Left ventricle myocardium superior (tissue), 1 donor: ENCODE measurements at regions not wholly inside any gene's neighbourhood (a gene's known extent, or its start where the extent isn't known, plus 50 kb on each side); places are given as distances from the start of the nearest gene placed in this dataset.
"Not testable (repeated sequence)": the region's sequence is repeated elsewhere in the genome, so short reads cannot be mapped to it uniquely, and the experiment has no call there.

Source experiments
- ATAC-seq: fragments of 200-7000 bp; cut with Tn5 transposase; one replicate; pipeline ENCODE4 v1.9.1; 2020; ENCODE audit warnings: mild to moderate bottlenecking, moderate library complexity
- DNase-seq: peaks from one replicate; pipeline ENCODE4 v3.0.0-alpha.2; 2020
- intact Hi-C: fragments of 100-400 bp; cut with micrococcal nuclease; formaldehyde crosslinking; loops from one replicate; pipeline ENCODE4 v1.11.0; 2022
- donor health status: DM: no; HTN: yes; CAD: no; lungs with severe emphysema.

GRCh38 chr12:92398565-92399309 is 253.1 kb upstream of the BTG1 start:
- intact Hi-C loops = no loop called here
- DNase-seq (no peak), ATAC-seq (peak; percentile 48)

DNA sequence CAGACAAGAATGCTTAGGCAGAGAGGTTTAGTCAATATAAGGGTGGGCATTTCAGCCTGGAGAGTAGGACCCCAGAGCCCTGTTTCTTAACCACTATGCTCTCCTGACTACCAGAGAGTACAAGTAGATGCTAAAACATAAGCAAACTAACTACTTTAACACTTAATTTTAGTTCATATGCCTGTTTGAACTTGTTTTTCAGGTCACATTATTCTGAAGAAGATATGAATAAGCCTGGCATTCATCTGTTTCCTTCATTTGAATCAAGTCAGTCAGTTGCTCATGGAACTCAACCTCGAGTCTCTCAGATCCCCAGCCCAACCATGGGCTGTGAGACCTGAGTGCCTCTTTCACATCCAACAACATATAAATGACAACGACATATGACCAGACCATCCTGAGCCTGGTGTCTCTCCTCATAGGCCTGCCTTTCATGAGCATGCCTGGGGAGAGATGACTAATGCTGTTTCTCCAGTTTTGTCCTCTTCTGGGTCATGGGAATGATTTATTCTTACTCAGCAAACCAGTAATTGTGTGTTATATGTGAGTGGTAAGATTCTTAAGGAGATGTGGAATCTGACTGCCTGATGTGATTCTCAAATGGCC is 251.1 kb upstream of the BTG1 start:
- intact Hi-C loops = no loop called here
- DNase-seq = no peak

DNA sequence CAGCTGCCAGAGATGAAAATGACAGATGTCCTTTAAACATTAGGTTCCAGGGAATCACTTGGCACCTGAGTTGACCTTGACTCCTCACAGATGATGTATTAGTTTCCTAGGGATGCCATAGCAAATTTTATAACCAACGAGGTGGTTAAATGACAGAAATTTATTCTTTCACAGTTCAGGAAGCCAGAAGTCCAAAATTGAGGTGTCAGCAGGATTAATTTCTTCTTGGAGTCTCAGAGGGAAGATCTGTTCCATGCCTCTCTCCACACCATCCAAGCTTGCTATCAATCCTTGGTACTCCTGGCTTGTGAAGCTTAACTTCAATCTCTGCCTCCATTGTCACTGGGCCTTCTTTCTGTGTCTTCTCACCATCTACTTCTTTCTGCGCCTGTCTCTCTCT is 249.7 kb upstream of the BTG1 start:
- no peak for ATAC-seq
- intact Hi-C loops = no loop called here
- no peak for DNase-seq

More for the DNA sequence above, 251.1 kb upstream of the BTG1 start:
- no peak for ATAC-seq

GRCh38 chr12:92394895-92395294 is 249.2 kb upstream of the BTG1 start:
- intact Hi-C loops = no loop called here
- ATAC-seq (no peak), DNase-seq (no peak)

DNA sequence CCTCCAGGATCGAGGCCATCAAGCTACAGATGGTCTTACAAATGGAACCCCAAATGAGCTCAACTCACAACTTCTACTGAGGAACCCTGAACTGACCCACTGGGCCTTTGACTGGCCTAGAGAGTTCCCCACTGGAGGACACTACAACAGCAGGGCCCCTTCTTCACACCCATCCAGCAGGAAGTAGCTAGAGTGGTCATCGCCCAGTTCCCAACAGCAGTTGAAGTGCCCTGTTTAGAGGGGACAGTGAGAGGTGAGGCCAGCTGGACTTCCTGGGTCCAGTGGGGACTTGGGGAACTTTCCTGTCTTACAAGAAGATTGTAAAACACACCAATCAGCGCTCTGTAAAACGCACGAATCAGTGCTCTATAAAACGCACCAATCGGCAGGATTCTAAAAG is 247.9 kb upstream of the BTG1 start:
- no peak for DNase-seq
- intact Hi-C loops = no loop called here
- no peak for ATAC-seq

DNA sequence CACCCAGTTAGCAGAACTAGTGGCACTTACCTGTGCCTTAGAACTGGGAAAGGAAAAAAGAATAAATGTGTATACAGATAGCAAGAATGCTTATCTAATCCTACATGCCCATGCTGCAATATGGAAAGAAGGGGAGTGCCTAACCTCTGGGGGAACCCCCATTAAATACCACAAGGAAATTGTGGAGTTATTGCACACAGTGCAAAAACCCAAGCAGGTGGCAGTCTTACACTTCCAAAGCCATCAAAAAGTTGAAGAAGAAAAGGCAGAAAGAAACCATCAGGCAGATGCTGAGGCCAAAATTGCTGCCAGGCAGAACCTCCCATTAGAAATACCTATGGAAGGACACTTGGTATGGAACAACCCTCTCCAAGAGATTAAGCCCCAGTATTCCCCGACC is 246.1 kb upstream of the BTG1 start:
- DNase-seq, intact Hi-C loops, ATAC-seq: not testable (repeated sequence)

DNA sequence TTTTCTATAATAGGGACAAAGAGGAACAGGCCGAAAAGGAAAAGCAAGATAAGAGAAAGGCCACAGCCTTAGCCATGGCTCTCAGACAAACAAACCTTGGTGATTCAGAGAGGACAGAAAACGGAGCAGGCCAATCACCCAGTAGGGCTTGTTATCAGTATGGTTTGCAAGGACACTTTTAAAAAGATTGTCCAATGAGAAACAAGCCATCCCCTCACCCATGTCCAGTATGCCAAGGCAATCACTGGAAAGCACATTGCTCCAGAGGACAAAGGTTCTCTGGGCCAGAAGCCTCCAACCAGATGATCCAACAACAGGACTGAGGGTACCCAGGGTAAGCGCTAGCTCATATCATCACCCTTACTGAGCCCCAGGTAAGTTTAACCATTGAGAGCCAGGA is 243.8 kb upstream of the BTG1 start:
- ATAC-seq = no peak
- intact Hi-C loops = no loop called here
- no peak for DNase-seq

- ATAC-seq = no peak
- intact Hi-C loops = no loop called here
- no peak for DNase-seq
Measured at GRCh38 chr12:92385296-92385695, 239.7 kb upstream of the BTG1 start.

- intact Hi-C loops = no loop called here
- DNase-seq (no peak), ATAC-seq (no peak)
Measured at GRCh38 chr12:92384571-92384970, 238.9 kb upstream of the BTG1 start.

- DNase-seq = no peak
- ATAC-seq = peak; percentile 59
Measured at GRCh38 chr12:92382383-92382878, 236.8 kb upstream of the BTG1 start.

DNA sequence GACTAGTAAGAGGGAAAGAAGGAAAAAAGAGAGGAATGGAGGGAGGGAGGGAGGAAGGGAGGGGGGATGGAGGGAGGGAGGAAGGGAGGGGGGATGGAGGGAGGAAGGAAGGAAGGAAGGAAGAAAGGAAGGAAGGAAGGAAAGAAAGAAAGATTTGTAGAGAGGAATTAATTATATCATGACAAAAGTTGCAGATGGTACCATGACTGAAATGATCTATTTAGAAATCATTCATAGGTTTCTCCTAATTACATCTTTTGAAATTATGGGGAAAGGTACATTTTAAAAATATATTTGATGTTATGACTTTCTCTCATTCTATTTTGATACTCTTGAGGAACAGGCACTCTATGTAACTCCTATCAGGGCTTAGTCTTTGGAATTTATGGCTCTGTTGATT is 236.2 kb upstream of the BTG1 start:
- intact Hi-C loops = no loop called here
- ATAC-seq = no peak
- no peak for DNase-seq

More at GRCh38 chr12:92382383-92382878, 236.8 kb upstream of the BTG1 start:
- intact Hi-C loops = no loop called here

DNA sequence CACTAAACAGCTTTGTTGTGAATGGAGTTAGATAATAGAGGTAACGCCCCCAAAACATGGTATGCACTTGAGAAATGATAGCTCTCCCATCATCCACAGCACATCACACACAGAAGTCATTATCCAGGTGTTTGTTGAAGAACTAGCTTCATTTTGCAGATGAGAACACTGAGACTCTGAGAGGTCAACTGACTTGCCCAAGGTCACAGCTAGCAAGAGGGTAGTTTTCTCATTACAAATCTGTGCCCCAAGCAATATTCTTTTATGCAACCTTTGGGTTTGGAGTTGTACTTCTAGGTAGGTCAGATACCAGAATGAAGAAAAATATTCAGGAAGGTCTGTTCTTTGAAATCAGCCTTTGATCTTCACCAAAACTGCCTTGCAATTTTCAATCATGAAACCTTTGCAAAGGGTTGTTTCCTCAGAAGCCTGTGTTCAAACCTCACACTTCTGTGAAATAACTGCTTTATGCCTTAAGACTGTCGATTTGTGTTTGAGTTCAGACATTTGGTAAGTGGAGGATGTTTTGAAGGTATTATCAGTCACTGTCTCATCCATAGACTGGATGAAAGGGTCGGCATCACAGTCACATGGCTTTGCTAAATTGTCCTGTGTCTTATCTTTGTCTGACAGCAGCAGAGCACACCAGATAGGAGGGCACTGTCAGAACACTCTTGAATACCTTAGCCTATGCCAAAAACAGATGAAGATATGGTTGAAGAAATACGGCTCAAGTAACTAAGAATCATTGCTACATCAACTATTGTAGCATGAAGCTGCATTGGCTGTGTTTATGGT is 233.2 kb upstream of the BTG1 start:
- intact Hi-C loops = no loop called here
- DNase-seq = no peak
- ATAC-seq = no peak

DNA sequence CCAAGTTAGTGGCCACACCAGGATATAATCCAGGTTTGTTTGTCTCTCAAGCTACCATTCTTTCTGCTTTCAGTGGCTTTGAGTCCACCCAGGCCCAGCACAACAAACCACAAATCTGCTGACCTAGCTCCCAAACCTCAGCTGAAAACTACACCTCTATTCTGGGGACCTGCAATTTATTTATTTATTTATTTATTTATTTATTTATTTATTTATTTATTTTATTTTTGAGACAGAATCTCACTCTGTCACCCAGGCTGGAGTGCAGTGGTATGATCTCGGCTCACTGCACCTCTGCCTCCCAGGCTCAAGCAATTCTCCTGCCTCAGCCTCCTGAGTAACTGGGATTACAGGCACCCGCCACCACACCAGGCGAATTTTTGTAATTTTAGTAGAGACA is 229.9 kb upstream of the BTG1 start:
- intact Hi-C loops = not testable (repeated sequence)

DNA sequence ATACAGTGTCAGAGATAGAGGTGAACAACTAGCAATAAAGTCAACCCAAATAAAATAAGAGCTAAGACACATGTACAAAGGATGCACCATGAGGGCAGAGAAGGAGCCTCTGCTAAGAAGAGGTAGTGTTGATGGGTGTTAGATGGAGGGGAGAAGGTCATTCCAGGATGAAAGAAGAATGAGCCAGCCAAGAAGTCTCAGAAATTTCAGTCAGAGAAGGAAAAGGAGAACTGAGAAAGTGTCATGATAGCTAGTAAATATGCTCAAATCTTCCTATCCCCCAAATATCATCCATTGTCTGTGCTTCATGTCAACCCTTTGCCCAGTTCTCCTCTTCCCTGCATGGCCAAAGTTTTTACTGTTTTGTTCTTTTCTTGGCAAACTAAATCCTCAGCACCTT is 225.2 kb upstream of the BTG1 start:
- ATAC-seq (no peak), DNase-seq (no peak)
- intact Hi-C loops = no loop called here

More for the DNA sequence above, 229.9 kb upstream of the BTG1 start:
- not testable (repeated sequence) for DNase-seq, ATAC-seq

- ATAC-seq = peak; percentile 77
- DNase-seq = no peak
- intact Hi-C loops = no loop called here
Measured at GRCh38 chr12:92369636-92370035, 224.0 kb upstream of the BTG1 start.

DNA sequence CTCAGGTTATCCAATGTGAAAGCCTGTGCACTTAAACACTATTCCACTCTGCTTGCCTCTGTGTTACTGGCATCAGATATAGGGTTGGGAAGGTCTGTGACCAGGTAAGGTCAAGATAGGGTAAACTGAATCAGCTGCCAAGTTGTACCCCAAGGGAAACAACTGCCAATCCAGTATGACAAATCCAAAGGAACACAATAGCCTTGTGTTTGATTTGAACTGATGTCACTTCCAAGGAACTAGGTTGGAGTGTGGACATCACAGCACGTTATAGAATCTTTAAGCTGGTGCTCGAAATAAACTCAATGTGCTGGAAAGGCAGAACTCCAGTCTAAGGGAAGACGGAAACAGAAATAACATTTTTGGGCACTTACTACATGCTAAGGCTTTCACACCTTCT is 223.4 kb upstream of the BTG1 start:
- DNase-seq (no peak), ATAC-seq (no peak)
- intact Hi-C loops = no loop called here

DNA sequence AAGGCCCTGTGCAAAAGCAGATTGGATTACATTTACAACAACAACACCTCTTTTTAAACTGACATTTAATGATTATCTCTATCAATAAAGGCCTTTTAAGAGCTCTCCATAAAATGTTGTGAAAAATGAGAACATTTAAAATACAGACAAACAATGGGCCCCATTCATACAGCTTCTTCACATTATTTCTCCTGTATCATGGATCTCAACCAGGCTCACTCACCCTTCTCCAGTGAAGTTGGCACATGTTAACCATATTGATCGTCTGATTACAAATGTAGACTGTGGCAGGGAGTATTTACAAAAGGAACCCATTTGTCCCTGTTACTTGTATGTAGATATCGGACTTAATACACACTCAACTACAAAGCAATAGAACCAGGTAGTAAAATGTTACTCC is 220.2 kb upstream of the BTG1 start:
- DNase-seq (no peak), ATAC-seq (no peak)
- intact Hi-C loops = no loop called here

DNA sequence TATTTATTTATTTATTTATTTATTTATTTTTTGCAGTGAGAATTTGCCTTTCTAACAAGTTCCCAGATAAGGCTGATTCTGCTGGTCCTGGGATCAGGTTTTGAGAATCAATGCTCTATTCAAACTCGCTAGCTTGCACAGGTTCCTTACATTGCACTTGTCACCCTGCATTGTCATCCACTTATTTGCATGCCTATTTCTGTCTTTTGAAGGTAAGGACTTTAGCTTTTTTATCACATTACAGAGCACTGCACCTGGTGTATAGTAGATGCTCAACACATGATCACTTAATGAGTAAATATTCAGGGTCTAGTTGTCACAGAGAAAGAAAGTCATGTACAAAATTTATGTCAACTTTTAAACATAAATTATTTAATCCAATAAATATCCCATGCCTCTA is 219.7 kb upstream of the BTG1 start:
- ATAC-seq (no peak), DNase-seq (no peak)
- intact Hi-C loops = no loop called here

GRCh38 chr12:92363295-92364146 is 217.9 kb upstream of the BTG1 start:
- intact Hi-C loops = no loop called here
- DNase-seq (peak; percentile 61), ATAC-seq (peak; percentile 86)
